HEK293T (cell line): ENCODE measurements at regions not wholly inside any gene's neighbourhood (a gene's known extent, or its start where the extent isn't known, plus 50 kb on each side); places are given as distances from the start of the nearest gene placed in this dataset.
"Not testable (repeated sequence)": the region's sequence is repeated elsewhere in the genome, so short reads cannot be mapped to it uniquely, and the experiment has no call there.

Source experiments
- CTCF ChIA-PET: fragments of 350-600 bp; formaldehyde crosslinking; extraction: SDS; loops from one replicate; lab custom pipeline; 2021; ENCODE audit warnings: antibody characterized with exemption, inconsistent platforms; lab: Yijun Ruan, JAX
- POLR2A ChIA-PET: fragments of 350-600 bp; formaldehyde crosslinking; extraction: SDS; loops from one replicate; lab custom pipeline; 2020; ENCODE audit warnings: antibody characterized with exemption, inconsistent platforms; lab: Yijun Ruan, JAX
- DNase-seq: peaks from one replicate; pipeline ENCODE4 v3.0.0; 2012; ENCODE audit warnings: mixed read lengths; ENCODE audit errors: extremely low spot score
- ARNT ChIP-seq: fragments of 450-650 bp; IDR thresholded peaks from 2 replicates; pipeline ENCODE4 v1.6.1; 2017; ENCODE audit warnings: mild to moderate bottlenecking
- BHLHE40 ChIP-seq: fragments of 450-650 bp; IDR thresholded peaks from 2 replicates; pipeline ENCODE4 v1.6.1; 2016; ENCODE audit warnings: mild to moderate bottlenecking, moderate library complexity, borderline replicate concordance
- CTBP1 ChIP-seq: fragments of 450-650 bp; IDR thresholded peaks from 2 replicates; pipeline ENCODE4 v1.6.1; 2016; ENCODE audit warnings: borderline replicate concordance
- ELF4 ChIP-seq: fragments of 450-650 bp; IDR thresholded peaks from 2 replicates; pipeline ENCODE4 v1.6.1; 2017; ENCODE audit warnings: antibody characterized with exemption
- FOXA1 ChIP-seq: fragments of 450-650 bp; IDR thresholded peaks from 2 replicates; pipeline ENCODE4 v1.6.1; 2016; ENCODE audit warnings: mild to moderate bottlenecking
- FOXK2 ChIP-seq: fragments of 450-650 bp; IDR thresholded peaks from 2 replicates; pipeline ENCODE4 v1.6.1; 2016; ENCODE audit warnings: mild to moderate bottlenecking
- FOXM1 ChIP-seq: fragments of 450-650 bp; IDR thresholded peaks from 2 replicates; pipeline ENCODE4 v1.6.1; 2017; ENCODE audit warnings: mild to moderate bottlenecking, borderline replicate concordance
- HDGF ChIP-seq: fragments of 450-650 bp; IDR thresholded peaks from 2 replicates; pipeline ENCODE4 v1.6.1; 2017; ENCODE audit warnings: antibody characterized with exemption, borderline replicate concordance
- L3MBTL2 ChIP-seq: fragments of 450-650 bp; conservative IDR thresholded peaks from 2 replicates; pipeline ENCODE4 v1.6.1; 2016; ENCODE audit warnings: mild to moderate bottlenecking
- LEF1 ChIP-seq: fragments of 450-650 bp; IDR thresholded peaks from 2 replicates; pipeline ENCODE4 v1.6.1; 2017; ENCODE audit warnings: mild to moderate bottlenecking, borderline replicate concordance
- NFRKB ChIP-seq: fragments of 450-650 bp; IDR thresholded peaks from 2 replicates; pipeline ENCODE4 v1.6.1; 2016; ENCODE audit warnings: mild to moderate bottlenecking, moderate library complexity
- PKNOX1 ChIP-seq: fragments of 450-650 bp; IDR thresholded peaks from 2 replicates; pipeline ENCODE4 v1.6.1; 2016
- SP1 ChIP-seq: fragments of 450-650 bp; IDR thresholded peaks from 2 replicates; pipeline ENCODE4 v1.6.1; 2017
- SUZ12 ChIP-seq: fragments of 450-650 bp; IDR thresholded peaks from 2 replicates; pipeline ENCODE4 v1.6.1; 2016; ENCODE audit warnings: mild to moderate bottlenecking
- TARDBP ChIP-seq: fragments of 450-650 bp; IDR thresholded peaks from 2 replicates; pipeline ENCODE4 v1.6.1; 2016
- ZNF384 ChIP-seq: fragments of 450-650 bp; IDR thresholded peaks from 2 replicates; pipeline ENCODE4 v1.6.1; 2016

GRCh38 chr13:69618393-69618792 lies 489.2 kb upstream of the ATXN8OS start:
- ChIA-PET CTCF (no interaction called here), POLR2A (no interaction called here)
- no peak for TF ChIP-seq FOXM1
- TF ChIP-seq HDGF, result no peak
- TF ChIP-seq SUZ12, result no peak
- TF ChIP-seq LEF1, result no peak
- TF ChIP-seq ELF4, result no peak
- no peak for TF ChIP-seq PKNOX1
- TF ChIP-seq ARNT, result no peak
- no peak for TF ChIP-seq TARDBP
- no peak for TF ChIP-seq SP1
- TF ChIP-seq BHLHE40, result no peak
- DNase-seq, result no peak

- CTCF ChIA-PET, result no interaction called here
- TF ChIP-seq ELF4, result no peak
- TF ChIP-seq BHLHE40, result no peak
- TF ChIP-seq FOXM1, result no peak
- TF ChIP-seq NFRKB, result no peak
- TF ChIP-seq PKNOX1, result no peak
- TF ChIP-seq CTBP1, result no peak
- no peak for TF ChIP-seq LEF1
- no peak for TF ChIP-seq TARDBP
- no peak for TF ChIP-seq L3MBTL2
- TF ChIP-seq ZNF384, result no peak
- no peak for TF ChIP-seq SUZ12
- no peak for TF ChIP-seq SP1
- TF ChIP-seq ARNT, result no peak
- TF ChIP-seq FOXA1, result no peak
- no peak for TF ChIP-seq HDGF
- POLR2A ChIA-PET, result no interaction called here
- no peak for DNase-seq
These were observed 490.0 kb upstream of the ATXN8OS start for GRCh38 chr13:69617587-69617986.

- no peak for DNase-seq
- ChIA-PET POLR2A (no interaction called here), CTCF (interaction anchor here (0.6 kb wide), 1 partner anchor 9 kb away, joined by 4 read pairs; no protein-coding TSS in a partner anchor)
- no peak for TF ChIP-seq L3MBTL2
- TF ChIP-seq FOXA1, result no peak
- no peak for TF ChIP-seq BHLHE40
These were observed 491.2 kb upstream of the ATXN8OS start for GRCh38 chr13:69616396-69616795.

- POLR2A ChIA-PET, DNase-seq, CTCF ChIA-PET: not testable (repeated sequence)
These were observed 492.6 kb upstream of the ATXN8OS start for GRCh38 chr13:69615055-69615454.

GRCh38 chr13:69604698-69605097 lies 502.9 kb upstream of the ATXN8OS start:
- ChIA-PET POLR2A (no interaction called here), CTCF (no interaction called here)
- DNase-seq, result no peak
- no peak for TF ChIP-seq L3MBTL2
- no peak for TF ChIP-seq NFRKB
- no peak for TF ChIP-seq LEF1
- TF ChIP-seq ELF4, result no peak

GRCh38 chr13:69603144-69603853 lies 504.3 kb upstream of the ATXN8OS start:
- CTCF ChIA-PET, result interaction anchor here (0.7 kb wide), 1 partner anchor 1065 kb away, joined by 3 read pairs; no protein-coding TSS in a partner anchor
- TF ChIP-seq L3MBTL2, result no peak
- TF ChIP-seq FOXK2, result no peak
- TF ChIP-seq LEF1, result no peak
- no peak for TF ChIP-seq ELF4
- no peak for TF ChIP-seq FOXA1
- TF ChIP-seq SP1, result no peak
- no peak for TF ChIP-seq FOXM1
- TF ChIP-seq ZNF384, result no peak
- TF ChIP-seq BHLHE40, result no peak
- TF ChIP-seq ARNT, result no peak
- POLR2A ChIA-PET, result no interaction called here
- DNase-seq, result no peak

- ChIA-PET CTCF (no interaction called here), POLR2A (no interaction called here)
- no peak for TF ChIP-seq LEF1
- no peak for TF ChIP-seq FOXM1
- no peak for TF ChIP-seq TARDBP
- TF ChIP-seq BHLHE40, result no peak
- TF ChIP-seq L3MBTL2, result no peak
- TF ChIP-seq ELF4, result no peak
- no peak for TF ChIP-seq ZNF384
- TF ChIP-seq ARNT, result no peak
- TF ChIP-seq SUZ12, result no peak
- no peak for DNase-seq
These were observed 506.0 kb upstream of the ATXN8OS start for GRCh38 chr13:69601661-69602060.
